Sigmoid colon (tissue), 6 donors: ENCODE measurements at regions not wholly inside any gene's neighbourhood (a gene's known extent, or its start where the extent isn't known, plus 50 kb on each side); places are given as distances from the start of the nearest gene placed in this dataset.

Experiments
- DNase-seq: peaks from one replicate; pipeline ENCODE4 v3.0.0-alpha.2; 2019
- H3K27ac ChIP-seq, 4 donors: fragments of 200-600 bp; sonication (generic); one replicate each; pipeline ENCODE4 v1.5.1; 2016 to 2019; ENCODE audit warnings: mild to moderate bottlenecking in 1 of 4
- H3K27me3 ChIP-seq, 3 donors: fragments of 200-600 bp; sonication (generic); one replicate each; pipeline ENCODE4 v1.5.1; 2019; ENCODE audit warnings: mild to moderate bottlenecking in 1 of 3
- H3K36me3 ChIP-seq, 4 donors: fragments of 200-600 bp; sonication (generic); one replicate each; pipeline ENCODE4 v1.5.1; 2016 to 2019
- H3K4me1 ChIP-seq, 4 donors: fragments of 200-600 bp; sonication (generic); one replicate each; pipeline ENCODE4 v1.5.1; 2017 to 2019
- H3K4me3 ChIP-seq, 4 donors: fragments of 200-600 bp; sonication (generic); one replicate each; pipeline ENCODE4 v1.5.1; 2017 to 2019; ENCODE audit warnings: mild to moderate bottlenecking in 2 of 4, moderate library complexity in 1 of 4
- H3K9me3 ChIP-seq, 4 donors: fragments of 200-600 bp in 3 of 4; sonication (generic) in 3 of 4; one replicate each; pipeline versions ENCODE4 v1.5.1 to v1.6.1; 2013 to 2019
- EP300 ChIP-seq, 4 donors: sonication (generic); formaldehyde crosslinking; IDR thresholded peaks; one replicate each; pipeline ENCODE4 v1.6.1; 2017; ENCODE audit warnings: antibody characterized with exemption in 4 of 4
- POLR2A ChIP-seq, 2 donors: fragments of 450-650 bp; IDR thresholded peaks; one replicate each; pipeline ENCODE4 v1.6.1; 2016; ENCODE audit warnings: antibody characterized with exemption in 2 of 2, mild to moderate bottlenecking in 2 of 2, moderate library complexity in 2 of 2
- POLR2AphosphoS5 ChIP-seq, 4 donors: sonication (generic); formaldehyde crosslinking; IDR thresholded peaks; one replicate each; pipeline ENCODE4 v1.6.1; 2017; ENCODE audit warnings: antibody characterized with exemption in 4 of 4
- WGBS, 2 donors: extraction: QIAGEN DNeasy Blood & Tissue Kit; methylation state at CpG; one replicate each; pipeline ENCODE4 v1.1.7; 2013; 5-methylcytosine and 5-hydroxymethylcytosine counted together
- intact Hi-C: fragments of 100-400 bp; cut with DNase I; formaldehyde crosslinking; loops from one replicate; pipeline ENCODE4 v1.15.1; 2023
- TF ChIP-seq, protein P1 (sequence below), 4 experiments: fragments of 450-650 bp in 3 of 4; fragments of 200-600 bp in 1 of 4; IDR thresholded peaks; one replicate each; pipeline ENCODE4 v1.5.1; 2016 to 2019; ENCODE audit warnings: antibody characterized with exemption in 4 of 4, mild to moderate bottlenecking in 3 of 4, moderate library complexity in 2 of 4
- donor health status: healthy with polysubstance abuse.
- donor health status: healthy.

DNA sequence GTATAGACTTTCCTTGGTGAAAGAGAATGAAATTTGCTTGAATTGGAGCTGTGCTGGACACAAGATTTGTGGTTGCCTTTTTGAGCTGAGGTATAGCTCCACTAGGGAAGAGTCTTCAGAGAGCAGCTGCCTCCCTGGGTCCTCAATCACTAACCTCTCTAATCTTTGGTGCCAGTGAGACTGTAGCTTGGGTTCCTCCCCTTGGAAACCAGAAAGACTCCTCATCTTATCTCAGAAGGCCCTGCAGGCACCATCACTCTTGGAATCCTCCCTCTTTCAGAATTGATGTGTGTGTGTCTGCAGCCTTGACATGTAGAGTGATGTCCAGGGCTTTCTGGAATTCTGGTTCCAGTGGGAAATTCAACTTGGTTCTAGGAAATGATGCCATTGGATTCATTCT lies 426.5 kb downstream of the RPS24 start:
- H3K27ac ChIP-seq: no peak overlapping the region
- DNase-seq: no peak

DNA sequence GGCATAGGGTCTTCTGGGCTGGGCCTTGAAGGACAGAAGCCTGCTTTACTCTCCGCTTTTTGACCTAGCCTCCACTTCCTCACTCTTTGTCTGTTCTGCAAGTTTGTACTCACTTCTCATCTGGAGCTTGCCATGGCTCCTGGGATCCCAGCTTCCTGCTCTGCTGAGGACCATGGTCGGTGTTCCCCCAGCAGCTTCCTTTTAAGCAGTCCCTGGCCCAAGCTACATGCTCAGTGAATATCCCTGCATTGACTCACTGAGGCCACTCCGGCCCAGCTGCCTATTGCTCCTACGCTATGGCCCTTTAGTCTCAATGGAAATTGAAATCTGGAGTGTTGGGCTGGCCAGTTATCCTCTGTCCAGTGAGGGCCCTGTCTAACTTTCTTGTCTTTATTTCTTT lies 427.7 kb downstream of the RPS24 start:
- no peak for TF ChIP-seq POLR2A (IDR thresholded peaks at IDR 0.05)
- no peak for TF ChIP-seq POLR2AphosphoS5 (IDR thresholded peaks at IDR 0.05)
- H3K4me1 ChIP-seq: peaks cover 0 to 4% (median under 1%) of the 10 kb centered on the region in 4 donors
- intact Hi-C loops: no loop called here
- 92 to 94% methylated on average over 4 of the region's 4 CpGs for WGBS, 2 donors
- no peaks in the 10 kb centered on the region for H3K9me3 ChIP-seq
- H3K4me3 ChIP-seq: no peak overlapping the region
- H3K27ac ChIP-seq: no peak overlapping the region
- peak; percentile 34 for DNase-seq
- no peaks in the 10 kb centered on the region for H3K27me3 ChIP-seq
- H3K36me3 ChIP-seq: no peaks in the 10 kb centered on the region

More for the DNA sequence above, 426.5 kb downstream of the RPS24 start:
- Histone ChIP-seq H3K27me3 (no peaks in the 10 kb centered on the region), H3K4me3 (no peak overlapping the region), H3K36me3 (no peaks in the 10 kb centered on the region), H3K9me3 (no peaks in the 10 kb centered on the region), H3K4me1 (peaks cover 0 to 15% (median 12%) of the 10 kb centered on the region in 4 donors)
- TF ChIP-seq POLR2A (IDR thresholded peaks at IDR 0.05) (no peak), POLR2AphosphoS5 (IDR thresholded peaks at IDR 0.05) (no peak), EP300 (IDR thresholded peaks at IDR 0.05) (no peak)
- TF ChIP-seq, protein P1, sequence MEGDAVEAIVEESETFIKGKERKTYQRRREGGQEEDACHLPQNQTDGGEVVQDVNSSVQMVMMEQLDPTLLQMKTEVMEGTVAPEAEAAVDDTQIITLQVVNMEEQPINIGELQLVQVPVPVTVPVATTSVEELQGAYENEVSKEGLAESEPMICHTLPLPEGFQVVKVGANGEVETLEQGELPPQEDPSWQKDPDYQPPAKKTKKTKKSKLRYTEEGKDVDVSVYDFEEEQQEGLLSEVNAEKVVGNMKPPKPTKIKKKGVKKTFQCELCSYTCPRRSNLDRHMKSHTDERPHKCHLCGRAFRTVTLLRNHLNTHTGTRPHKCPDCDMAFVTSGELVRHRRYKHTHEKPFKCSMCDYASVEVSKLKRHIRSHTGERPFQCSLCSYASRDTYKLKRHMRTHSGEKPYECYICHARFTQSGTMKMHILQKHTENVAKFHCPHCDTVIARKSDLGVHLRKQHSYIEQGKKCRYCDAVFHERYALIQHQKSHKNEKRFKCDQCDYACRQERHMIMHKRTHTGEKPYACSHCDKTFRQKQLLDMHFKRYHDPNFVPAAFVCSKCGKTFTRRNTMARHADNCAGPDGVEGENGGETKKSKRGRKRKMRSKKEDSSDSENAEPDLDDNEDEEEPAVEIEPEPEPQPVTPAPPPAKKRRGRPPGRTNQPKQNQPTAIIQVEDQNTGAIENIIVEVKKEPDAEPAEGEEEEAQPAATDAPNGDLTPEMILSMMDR (IDR thresholded peaks at IDR 0.05): no peak
- intact Hi-C loops: no loop called here

DNA sequence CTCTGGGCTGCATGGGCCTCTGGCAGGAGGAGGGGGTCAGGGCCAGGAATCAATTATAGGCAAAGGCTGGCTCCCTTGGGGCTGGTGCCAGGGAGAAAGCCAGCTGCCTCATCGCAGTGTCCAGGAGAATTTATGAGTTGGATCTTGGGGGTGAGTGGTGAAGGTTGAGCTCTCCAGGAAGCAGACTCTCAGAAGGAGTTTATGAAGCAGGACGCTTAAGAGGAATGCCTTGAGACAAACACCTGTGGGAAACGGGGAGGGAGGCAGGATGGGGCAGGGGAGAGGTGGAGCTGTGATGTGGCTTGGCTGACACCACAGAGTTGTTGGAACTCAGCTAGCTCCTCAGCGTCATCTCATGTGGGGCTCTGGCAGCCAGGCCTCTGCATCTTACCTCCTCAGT lies 428.5 kb downstream of the RPS24 start:
- TF ChIP-seq POLR2A (IDR thresholded peaks at IDR 0.05) (no peak), POLR2AphosphoS5 (IDR thresholded peaks at IDR 0.05) (no peak), EP300 (IDR thresholded peaks at IDR 0.05) (no peak)
- TF ChIP-seq, protein P1 (IDR thresholded peaks at IDR 0.05): no peak
- intact Hi-C loops: no loop called here
- no peak for DNase-seq
- H3K36me3 ChIP-seq: no peaks in the 10 kb centered on the region
- 78 to 84% methylated on average over 4 of the region's 4 CpGs for WGBS, 2 donors
- no peaks in the 10 kb centered on the region for H3K27me3 ChIP-seq
- H3K9me3 ChIP-seq: no peaks in the 10 kb centered on the region
- H3K4me3 ChIP-seq: no peak overlapping the region
- no peaks in the 10 kb centered on the region for H3K4me1 ChIP-seq
- H3K27ac ChIP-seq: no peak overlapping the region

DNA sequence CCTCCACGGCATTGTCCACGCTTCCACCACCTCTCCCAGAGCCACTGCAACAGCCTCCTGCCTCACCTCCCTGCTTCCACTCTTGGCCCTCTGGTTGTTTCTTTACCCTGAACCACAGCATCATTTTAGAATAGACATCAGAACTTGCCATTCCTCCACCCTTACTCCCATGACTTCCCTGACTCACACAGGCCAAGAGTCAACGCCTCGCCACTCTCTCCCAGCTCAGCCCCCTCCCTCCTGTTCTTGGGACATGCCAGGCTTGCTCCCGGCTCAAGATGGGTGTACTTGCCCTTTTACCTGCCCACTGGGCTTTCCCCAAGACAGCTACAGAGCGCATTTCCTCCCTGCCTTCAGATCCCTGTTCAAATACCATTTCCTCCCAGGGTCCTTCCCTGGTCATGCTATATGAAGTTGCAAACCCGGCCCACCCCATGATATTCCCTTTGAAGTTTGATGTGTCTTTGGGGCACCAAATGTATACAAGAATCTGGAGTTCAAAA lies 429.1 kb downstream of the RPS24 start:
- Histone ChIP-seq H3K27me3 (no peaks in the 10 kb centered on the region), H3K9me3 (no peaks in the 10 kb centered on the region), H3K27ac (no peak overlapping the region), H3K4me3 (no peak overlapping the region), H3K36me3 (no peaks in the 10 kb centered on the region), H3K4me1 (no peaks in the 10 kb centered on the region)
- DNase-seq: no peak
- no peak for TF ChIP-seq POLR2A (IDR thresholded peaks at IDR 0.05)
- 80 to 84% methylated on average over 7 of the region's 7 CpGs for WGBS, 2 donors
- intact Hi-C loops: no loop called here

DNA sequence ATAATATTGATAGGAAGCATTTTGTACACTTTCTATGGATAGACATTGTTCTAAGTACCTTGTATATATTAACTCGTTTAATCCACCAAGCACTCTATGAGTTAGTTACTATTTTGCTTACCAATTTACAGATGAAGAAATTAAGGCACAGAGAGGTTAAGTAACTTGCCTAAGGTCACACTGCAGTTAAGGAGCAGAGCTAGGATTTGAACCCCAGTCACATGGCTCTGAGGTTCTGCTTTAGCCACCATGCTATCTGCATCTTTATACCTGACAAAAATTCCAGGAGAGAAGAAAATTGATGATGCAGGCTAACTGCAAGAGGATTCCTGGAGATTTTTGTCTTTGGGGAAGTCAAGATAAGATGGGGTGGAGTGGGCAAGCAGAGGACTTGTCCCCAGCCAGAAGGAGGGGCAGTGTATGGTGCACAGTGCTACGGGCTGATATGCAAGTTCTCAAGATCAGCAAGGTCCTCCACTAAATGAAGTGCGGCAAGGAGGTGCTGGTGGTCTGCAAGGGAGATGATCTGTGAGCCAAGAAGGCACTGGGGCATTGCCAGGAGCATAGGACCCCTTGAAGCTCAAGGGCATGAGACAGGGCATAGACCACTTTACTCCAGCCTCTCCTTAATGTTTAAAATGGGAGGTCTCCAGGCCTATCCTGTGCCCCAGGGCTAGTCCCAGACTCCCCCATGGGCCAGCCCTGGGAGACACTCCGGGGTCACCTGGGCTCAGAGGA lies 430.6 kb downstream of the RPS24 start:
- H3K4me3 ChIP-seq: no peak overlapping the region
- 71 to 76% methylated on average over 4 of the region's 4 CpGs for WGBS, 2 donors
- no peak for DNase-seq
- intact Hi-C loops: no loop called here
- no peak overlapping the region for H3K27ac ChIP-seq
- H3K27me3 ChIP-seq: no peaks in the 10 kb centered on the region
- no peak for TF ChIP-seq EP300 (IDR thresholded peaks at IDR 0.05)
- no peak for TF ChIP-seq POLR2AphosphoS5 (IDR thresholded peaks at IDR 0.05)
- TF ChIP-seq, protein P1 (IDR thresholded peaks at IDR 0.05): no peak
- no peak for TF ChIP-seq POLR2A (IDR thresholded peaks at IDR 0.05)
- H3K9me3 ChIP-seq: no peaks in the 10 kb centered on the region
- H3K4me1 ChIP-seq: no peaks in the 10 kb centered on the region
- H3K36me3 ChIP-seq: no peaks in the 10 kb centered on the region

DNA sequence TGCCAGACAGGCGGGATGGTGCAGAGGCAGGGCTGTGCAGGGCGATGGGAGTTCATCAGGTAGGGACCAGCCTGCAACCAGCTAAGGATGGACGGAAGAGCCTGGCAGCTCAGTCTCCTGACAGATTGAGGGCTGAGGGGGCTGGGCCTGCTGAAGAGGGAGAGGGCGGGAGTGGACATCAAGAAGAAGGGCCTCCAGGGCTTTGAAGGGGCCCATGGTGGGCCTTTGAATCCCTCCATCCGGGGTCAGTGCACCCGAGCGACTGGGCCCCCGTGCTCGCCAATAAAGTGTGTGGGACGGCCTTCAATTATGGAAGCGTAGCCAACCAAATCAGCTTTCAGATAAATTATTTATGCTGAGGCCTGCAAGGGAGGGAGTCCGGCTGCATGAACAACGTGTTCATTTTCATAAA lies 431.2 kb downstream of the RPS24 start:
- whole genome bisulfite sequencing, 2 donors: 79 to 82% methylated on average over 13 of the region's 13 CpGs
- Histone ChIP-seq H3K27me3 (no peaks in the 10 kb centered on the region), H3K4me3 (no peak overlapping the region), H3K36me3 (no peaks in the 10 kb centered on the region), H3K4me1 (peaks cover 0 to 2% (median 1%) of the 10 kb centered on the region in 4 donors), H3K27ac (no peak overlapping the region), H3K9me3 (no peaks in the 10 kb centered on the region)
- TF ChIP-seq EP300 (IDR thresholded peaks at IDR 0.05) (no peak), POLR2AphosphoS5 (IDR thresholded peaks at IDR 0.05) (no peak), POLR2A (IDR thresholded peaks at IDR 0.05) (no peak)
- TF ChIP-seq, protein P1 (IDR thresholded peaks at IDR 0.05): no peak
- no peak for DNase-seq
- intact Hi-C loops: no loop called here
